HCT116 (cell line): ENCODE measurements at regions not wholly inside any gene's neighbourhood (a gene's known extent, or its start where the extent isn't known, plus 50 kb on each side); places are given as distances from the start of the nearest gene placed in this dataset.

ENCODE experiments used
- CBX3 ChIP-seq: IDR thresholded peaks from 2 replicates; pipeline ENCODE4 v1.6.1; 2012; ENCODE audit warnings: low read depth
- CEBPB ChIP-seq: IDR thresholded peaks from 2 replicates; pipeline ENCODE4 v1.6.1; 2012; ENCODE audit warnings: low read depth
- CTCF ChIP-seq, 3 experiments: fragments of 200-600 bp in 1 of 3; sonication (generic) in 1 of 3; IDR thresholded peaks in 2 of 3; conservative IDR thresholded peaks in 1 of 3; 2 replicates each; pipeline ENCODE4 v1.5.1; 2012 to 2017; ENCODE audit warnings: low read depth in 2 of 3, low read length in 2 of 3, antibody characterized with exemption in 1 of 3, borderline replicate concordance in 1 of 3, control low read depth in 1 of 3, mild to moderate bottlenecking in 1 of 3, mixed read lengths in 1 of 3, mixed run types in 1 of 3, moderate library complexity in 1 of 3; ENCODE audit not compliant: insufficient read depth in 1 of 3
- EZH2 ChIP-seq: fragments of 200-600 bp; sonication (generic); IDR thresholded peaks from 2 replicates; pipeline ENCODE4 v1.6.1; 2017; ENCODE audit warnings: antibody characterized with exemption, mixed run types
- POLR2A ChIP-seq: IDR thresholded peaks from 2 replicates; pipeline ENCODE4 v1.7.0; 2011; ENCODE audit warnings: borderline replicate concordance; ENCODE audit not compliant: insufficient read depth, insufficient read length; ENCODE audit errors: extremely low read depth

DNA sequence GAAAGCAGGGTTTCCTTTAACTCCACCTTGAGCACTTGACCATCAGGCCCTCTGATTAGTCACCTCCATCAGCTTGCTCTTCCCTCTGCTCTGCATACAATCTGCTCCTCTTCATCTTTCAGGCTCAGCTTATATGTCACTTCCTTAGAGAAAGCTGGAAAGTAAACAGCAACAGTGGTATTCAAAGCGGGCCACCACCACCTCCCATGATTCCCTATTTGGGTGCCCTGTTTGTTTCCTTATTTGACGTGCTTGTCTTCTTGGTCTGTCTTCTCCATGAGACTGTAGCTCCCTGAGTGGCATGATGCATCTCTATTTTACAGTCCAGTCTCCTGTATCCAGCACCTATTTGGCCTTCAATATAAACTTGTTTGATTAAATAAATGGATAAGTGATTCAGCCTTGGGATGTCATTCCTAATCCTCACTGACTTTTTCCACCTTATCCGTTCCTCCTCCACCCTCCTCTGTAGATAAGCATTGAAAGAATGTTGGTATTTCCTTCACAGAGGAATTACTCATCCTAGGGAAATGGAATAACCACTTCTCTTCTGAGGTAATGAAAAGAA is 102.8 kb upstream of the SGK1 start:
- no peak for TF ChIP-seq EZH2
- no peak for TF ChIP-seq CTCF (IDR thresholded peaks at IDR 0.05 in 2 of 3, conservative IDR thresholded peaks at IDR 0.05 in 1 of 3; ENCODE audit: borderline replicate concordance in 1 of 3, insufficient read depth in 1 of 3, low read depth in 2 of 3, low read length in 2 of 3)
- TF ChIP-seq CBX3: no peak
- no peak for TF ChIP-seq POLR2A
- no peak for TF ChIP-seq CEBPB
